Stimulated activated memory B cell treated with anti-CD40 and anti-IgM and Interleukin-4, amounts not matched to agents 10 μg/mL and 1 μg/mL and 100 μg/mL, for 72 hours (primary cell): ENCODE measurements at regions not wholly inside any gene's neighbourhood (a gene's known extent, or its start where the extent isn't known, plus 50 kb on each side); places are given as distances from the start of the nearest gene placed in this dataset.

Source experiments
- ATAC-seq: fragments of 150-1000 bp; cut with Tn5 transposase; 2 replicates; pipeline ENCODE4 v1.10.0; 2021
- H3K27ac Mint-ChIP-seq: one replicate; pipeline ENCODE4 v1.8.0; 2022; ENCODE audit warnings: mild to moderate bottlenecking, mixed read lengths
- H3K27me3 Mint-ChIP-seq: one replicate; pipeline ENCODE4 v1.8.0; 2022; ENCODE audit warnings: mixed read lengths
- H3K36me3 Mint-ChIP-seq: one replicate; pipeline ENCODE4 v1.8.0; 2022; ENCODE audit warnings: mixed read lengths
- H3K4me1 Mint-ChIP-seq: one replicate; pipeline ENCODE4 v1.8.0; 2022; ENCODE audit warnings: mixed read lengths
- H3K4me3 Mint-ChIP-seq: one replicate; pipeline ENCODE4 v1.8.0; 2022; ENCODE audit warnings: mild to moderate bottlenecking, moderate library complexity, mixed read lengths
- H3K9me3 Mint-ChIP-seq: one replicate; pipeline ENCODE4 v1.8.0; 2022; ENCODE audit warnings: mixed read lengths

DNA sequence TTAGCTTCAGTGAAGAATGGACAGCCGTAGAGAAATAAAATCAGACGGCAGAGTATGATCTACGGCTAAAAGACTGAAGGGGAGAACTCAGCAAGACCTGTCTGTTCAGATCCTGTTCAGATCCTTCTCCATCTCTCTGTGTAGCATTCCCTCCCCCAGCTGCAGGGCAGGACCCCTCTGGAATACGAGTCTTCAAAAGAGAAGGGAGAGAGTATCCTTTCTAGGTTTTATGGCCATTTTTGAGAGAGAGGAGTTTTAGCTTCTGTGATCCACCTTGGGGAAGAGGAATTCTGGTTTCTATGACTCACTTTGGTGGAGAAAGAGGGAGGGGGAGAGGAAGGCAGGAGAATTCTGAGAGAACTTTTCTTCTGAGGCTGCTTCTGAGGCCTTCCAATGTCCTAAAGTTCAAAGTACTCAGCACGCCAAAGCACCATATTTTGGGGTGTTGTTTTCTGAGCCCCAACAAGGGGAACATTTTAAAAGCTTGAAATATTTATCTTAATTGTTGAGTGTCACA, 194.4 kb upstream of the TLE4 start:
- Mint-ChIP-seq H3K9me3 (peaks cover 11% of the 10 kb centered on the region), H3K27me3 (peaks cover 7% of the 10 kb centered on the region), H3K27ac (no peak overlapping the region), H3K36me3 (no peaks in the 10 kb centered on the region), H3K4me3 (no peak overlapping the region), H3K4me1 (peaks cover 2% of the 10 kb centered on the region)
- no peak for ATAC-seq

DNA sequence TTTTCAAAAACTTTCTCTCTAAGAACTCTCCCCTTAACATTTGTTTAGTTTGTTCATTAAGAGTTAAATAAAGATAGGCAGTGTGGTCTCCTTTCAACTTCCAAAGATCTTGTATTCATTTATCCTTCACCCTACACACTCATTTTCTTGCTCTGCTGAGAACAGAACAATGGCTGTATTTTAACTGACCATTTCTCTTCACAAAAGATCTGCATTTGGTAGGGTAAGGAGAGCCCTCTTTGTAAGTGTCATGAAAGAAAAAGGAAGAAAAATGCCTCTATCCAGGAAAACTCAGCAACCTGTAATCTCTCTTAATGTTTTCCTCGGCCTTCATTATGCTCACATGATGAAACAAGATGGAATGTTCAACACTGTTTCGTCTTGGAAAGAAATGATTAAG, 193.7 kb upstream of the TLE4 start:
- ATAC-seq, result no peak
- Mint-ChIP-seq H3K4me1 (peaks cover 5% of the 10 kb centered on the region), H3K27ac (no peak overlapping the region), H3K9me3 (peaks cover 11% of the 10 kb centered on the region), H3K4me3 (no peak overlapping the region), H3K36me3 (no peaks in the 10 kb centered on the region), H3K27me3 (peaks cover 7% of the 10 kb centered on the region)

DNA sequence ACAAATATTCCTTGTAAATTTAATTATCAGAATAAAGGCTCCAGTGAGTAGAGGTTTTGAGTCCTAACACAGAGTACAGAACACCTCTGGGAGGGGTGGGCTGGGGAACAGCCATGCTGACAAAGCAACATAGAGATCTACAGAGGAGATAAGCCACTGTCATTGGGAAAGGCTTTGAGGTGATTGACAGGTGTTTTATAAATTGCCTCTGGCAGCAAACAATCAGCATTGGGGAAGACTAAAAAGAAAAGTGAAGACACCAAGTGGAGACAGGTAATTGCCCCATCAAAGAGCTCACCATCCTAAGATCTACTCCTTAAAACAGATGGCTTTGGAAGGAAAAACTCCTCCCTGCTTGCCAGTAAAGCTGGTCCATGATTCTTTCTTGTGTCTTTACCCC, 189.7 kb upstream of the TLE4 start:
- Mint-ChIP-seq H3K9me3 (peaks cover 18% of the 10 kb centered on the region), H3K27me3 (no peaks in the 10 kb centered on the region), H3K4me1 (peaks cover 11% of the 10 kb centered on the region), H3K4me3 (no peak overlapping the region), H3K36me3 (no peaks in the 10 kb centered on the region), H3K27ac (no peak overlapping the region)
- ATAC-seq, result no peak

DNA sequence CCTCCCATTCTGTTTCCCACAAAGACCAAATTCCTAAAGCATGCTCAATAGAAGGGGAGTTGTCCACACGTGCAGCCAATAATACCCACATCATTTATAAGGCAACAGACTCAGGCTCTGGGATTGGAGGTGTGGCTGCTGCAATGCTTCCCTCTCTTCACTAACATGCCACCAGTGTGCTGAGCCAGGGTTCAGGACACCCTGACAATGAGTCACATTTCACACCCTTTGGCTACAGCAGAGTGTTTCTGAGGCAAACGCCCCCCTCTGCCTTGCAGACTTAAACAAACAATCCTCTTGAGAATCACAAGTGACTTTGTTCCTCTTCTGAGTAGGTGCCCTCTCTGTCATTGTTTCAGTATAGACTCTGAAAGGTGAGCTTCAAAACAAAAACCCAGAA, 189.3 kb upstream of the TLE4 start:
- no peaks in the 10 kb centered on the region for H3K36me3 Mint-ChIP-seq
- no peaks in the 10 kb centered on the region for H3K27me3 Mint-ChIP-seq
- peak; percentile 43 for ATAC-seq
- H3K4me1 Mint-ChIP-seq, result peaks cover 11% of the 10 kb centered on the region
- H3K27ac Mint-ChIP-seq, result no peak overlapping the region
- peaks cover 18% of the 10 kb centered on the region for H3K9me3 Mint-ChIP-seq
- no peak overlapping the region for H3K4me3 Mint-ChIP-seq

DNA sequence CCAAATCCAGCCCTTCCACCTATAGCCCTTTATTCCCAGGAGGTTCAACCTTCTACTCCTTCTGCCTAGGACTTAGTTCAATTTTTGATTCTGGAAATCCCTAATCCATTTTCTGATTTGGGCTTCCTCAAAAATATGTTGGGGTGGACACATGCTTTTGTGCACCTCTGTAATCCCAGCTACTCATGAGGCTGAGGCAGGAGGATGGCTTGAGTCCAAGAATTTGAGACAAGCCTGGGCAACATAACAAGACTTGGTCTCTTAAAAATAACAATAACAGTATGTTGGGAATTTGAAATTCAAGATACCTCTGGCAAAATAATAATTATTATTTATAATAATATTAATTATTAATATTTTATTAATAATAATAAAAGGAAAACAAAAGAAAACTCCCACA, 188.7 kb upstream of the TLE4 start:
- ATAC-seq, result no peak
- Mint-ChIP-seq H3K27ac (no peak overlapping the region), H3K9me3 (peaks cover 18% of the 10 kb centered on the region), H3K27me3 (no peaks in the 10 kb centered on the region), H3K4me3 (no peak overlapping the region), H3K36me3 (no peaks in the 10 kb centered on the region), H3K4me1 (peaks cover 11% of the 10 kb centered on the region)

DNA sequence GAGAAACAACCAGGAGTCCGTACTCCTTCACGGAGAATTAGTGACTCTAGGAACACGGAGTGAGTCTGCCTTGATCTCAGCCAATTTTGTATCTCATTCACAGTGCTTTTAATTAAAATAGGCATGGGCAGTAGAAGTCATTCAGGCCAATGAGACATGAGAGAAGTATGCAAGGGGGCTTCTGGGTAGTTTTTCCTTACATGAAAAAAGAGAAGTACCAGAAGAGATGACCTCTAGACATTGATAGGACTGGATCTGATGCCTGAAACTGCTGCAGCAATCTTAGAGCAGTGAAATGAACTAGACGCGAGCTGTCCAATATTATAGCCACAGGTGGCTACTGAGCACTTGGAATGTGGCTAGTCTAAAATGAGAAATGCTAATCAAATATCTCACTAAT, 187.7 kb upstream of the TLE4 start:
- no peak for ATAC-seq
- Mint-ChIP-seq H3K27ac (no peak overlapping the region), H3K4me3 (no peak overlapping the region), H3K4me1 (peaks cover 11% of the 10 kb centered on the region), H3K27me3 (no peaks in the 10 kb centered on the region), H3K9me3 (peaks cover 16% of the 10 kb centered on the region), H3K36me3 (no peaks in the 10 kb centered on the region)

DNA sequence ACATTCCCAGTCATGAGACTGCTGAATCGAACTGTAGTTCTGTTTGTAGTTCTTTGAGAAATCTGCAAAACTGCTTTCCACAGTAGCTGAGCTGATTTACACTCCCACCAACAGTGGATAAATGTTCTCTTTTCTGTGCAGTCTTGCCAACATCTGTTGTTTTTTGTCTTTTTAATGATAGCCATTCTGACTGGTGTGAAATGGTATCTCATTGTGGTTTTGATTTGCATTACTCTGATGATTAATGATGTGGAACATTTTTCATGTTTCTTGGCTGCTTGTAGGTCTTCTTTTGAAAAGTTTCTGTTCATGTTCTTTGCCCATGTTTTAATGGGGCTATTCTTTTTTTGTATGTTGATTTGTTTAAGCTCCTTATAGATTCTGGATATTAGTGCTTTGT, 187.3 kb upstream of the TLE4 start:
- Mint-ChIP-seq H3K9me3 (peaks cover 14% of the 10 kb centered on the region), H3K27ac (no peak overlapping the region), H3K4me3 (no peak overlapping the region), H3K27me3 (no peaks in the 10 kb centered on the region), H3K4me1 (peaks cover 11% of the 10 kb centered on the region), H3K36me3 (no peaks in the 10 kb centered on the region)
- no peak for ATAC-seq

DNA sequence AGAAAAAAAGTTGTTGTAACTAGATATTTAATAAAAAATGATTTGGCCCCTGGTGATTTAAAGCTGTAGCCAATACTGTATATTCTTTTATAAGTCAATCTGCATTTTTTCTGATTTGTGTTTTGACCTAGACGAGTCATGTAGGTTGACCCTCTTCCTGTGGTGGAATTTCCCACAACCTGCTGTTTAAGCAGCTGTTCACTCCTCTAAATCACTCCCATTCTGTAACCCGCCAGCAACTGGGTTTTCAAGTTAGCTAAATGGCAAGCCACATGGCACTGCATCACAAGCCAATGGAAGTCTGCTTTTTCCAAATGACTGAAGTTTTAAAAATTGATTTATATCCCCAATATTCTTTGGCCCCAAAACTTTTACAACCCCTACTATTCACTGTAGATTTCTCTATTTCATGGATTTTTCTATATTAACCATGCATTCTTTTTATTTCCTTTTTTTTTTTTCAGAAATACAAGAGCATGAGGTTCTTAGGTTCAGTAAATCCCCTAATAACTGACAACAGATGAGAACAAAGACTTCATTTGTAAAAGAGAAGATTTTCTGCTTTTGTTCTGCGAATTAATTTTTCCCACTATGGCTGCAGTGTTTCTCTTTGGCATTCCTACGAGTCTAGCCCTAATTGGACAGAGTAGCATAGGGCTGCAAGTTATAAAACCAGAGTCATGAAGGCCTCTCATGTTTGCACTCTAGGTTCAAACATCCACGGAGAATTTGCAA, 184.5 kb upstream of the TLE4 start:
- no peaks in the 10 kb centered on the region for H3K36me3 Mint-ChIP-seq
- H3K27me3 Mint-ChIP-seq, result no peaks in the 10 kb centered on the region
- ATAC-seq, result no peak
- no peak overlapping the region for H3K27ac Mint-ChIP-seq
- H3K4me3 Mint-ChIP-seq, result no peak overlapping the region
- H3K9me3 Mint-ChIP-seq, result peaks cover 10% of the 10 kb centered on the region
- H3K4me1 Mint-ChIP-seq, result peaks cover 10% of the 10 kb centered on the region

DNA sequence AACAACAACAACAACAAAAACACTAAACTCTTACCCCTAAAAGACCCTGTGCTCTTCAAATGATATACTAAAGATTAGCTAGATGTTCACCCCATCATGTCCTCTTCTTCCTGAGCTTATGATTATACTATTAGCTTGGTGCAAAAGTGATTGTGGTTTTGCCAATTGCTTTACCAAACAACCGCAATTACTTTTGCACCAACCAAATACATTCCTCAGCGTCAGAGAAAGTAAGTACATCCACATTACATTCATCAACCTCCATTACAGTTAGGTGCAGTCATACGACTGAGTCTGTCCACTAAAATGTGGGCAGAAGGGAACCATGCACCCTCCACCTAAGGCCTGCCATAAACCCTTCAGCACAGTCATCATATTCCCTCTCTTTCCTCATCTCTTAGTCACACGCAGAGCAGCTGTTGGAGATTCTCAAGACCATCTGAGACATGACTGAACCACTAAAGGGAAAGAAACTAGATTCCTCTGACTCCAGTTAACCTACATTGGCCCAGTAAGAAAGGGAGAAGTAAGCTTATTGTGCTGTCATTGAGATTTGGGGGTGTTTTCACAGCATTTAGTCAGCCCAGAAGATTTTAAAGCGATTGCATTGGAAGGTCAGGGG, 181.6 kb upstream of the TLE4 start:
- Mint-ChIP-seq H3K36me3 (no peaks in the 10 kb centered on the region), H3K27me3 (no peaks in the 10 kb centered on the region), H3K4me3 (no peak overlapping the region), H3K4me1 (no peaks in the 10 kb centered on the region), H3K9me3 (peaks cover 1% of the 10 kb centered on the region), H3K27ac (no peak overlapping the region)
- ATAC-seq, result no peak

DNA sequence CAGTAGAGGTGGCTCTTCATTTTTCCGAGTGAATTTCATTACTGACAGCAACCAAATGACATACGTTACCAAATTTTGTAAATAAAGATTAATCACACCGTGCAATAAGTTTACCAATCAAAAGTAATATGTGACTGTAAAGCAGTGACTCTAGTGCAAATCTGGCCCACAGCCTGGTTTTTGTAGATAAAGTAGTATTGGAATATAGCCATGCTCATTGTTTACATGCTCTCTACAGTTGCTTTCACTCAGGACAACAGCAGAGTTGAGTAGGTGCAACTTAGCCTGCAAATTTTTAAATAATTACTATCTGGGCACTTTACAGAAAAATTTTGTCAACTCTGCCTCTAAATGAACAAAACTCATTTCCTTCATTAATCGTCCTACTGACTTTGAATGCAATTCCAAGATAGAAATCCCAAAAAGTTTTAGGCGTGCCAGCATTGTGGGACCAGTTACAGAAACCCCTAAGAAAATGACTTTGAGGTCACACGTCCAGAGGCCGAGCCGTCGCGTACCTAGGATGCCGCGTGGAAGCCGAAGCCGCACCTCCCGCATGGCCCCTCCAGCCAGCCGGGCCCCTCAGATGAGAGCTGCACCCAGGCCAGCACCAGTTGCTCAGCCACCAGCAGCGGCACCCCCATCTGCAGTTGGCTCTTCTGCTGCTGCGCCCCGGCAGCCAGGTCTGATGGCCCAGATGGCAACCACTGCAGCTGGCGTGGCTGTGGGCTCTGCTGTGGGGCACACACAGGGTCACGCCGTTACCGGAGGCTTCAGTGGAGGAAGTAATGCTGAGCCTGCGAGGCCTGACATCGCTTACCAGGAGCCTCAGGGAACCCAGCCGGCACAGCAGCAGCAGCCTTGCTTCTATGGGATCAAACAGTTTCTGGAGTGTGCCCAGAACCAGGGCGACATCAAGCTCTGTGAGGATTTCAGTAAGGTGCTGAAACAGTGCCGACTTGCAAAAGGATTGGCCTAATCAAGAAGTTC, 180.7 kb upstream of the TLE4 start:
- H3K9me3 Mint-ChIP-seq, result no peaks in the 10 kb centered on the region
- ATAC-seq, result no peak
- H3K4me1 Mint-ChIP-seq, result no peaks in the 10 kb centered on the region
- H3K27me3 Mint-ChIP-seq, result no peaks in the 10 kb centered on the region
- H3K27ac Mint-ChIP-seq, result no peak overlapping the region
- H3K36me3 Mint-ChIP-seq, result no peaks in the 10 kb centered on the region
- H3K4me3 Mint-ChIP-seq, result no peak overlapping the region

DNA sequence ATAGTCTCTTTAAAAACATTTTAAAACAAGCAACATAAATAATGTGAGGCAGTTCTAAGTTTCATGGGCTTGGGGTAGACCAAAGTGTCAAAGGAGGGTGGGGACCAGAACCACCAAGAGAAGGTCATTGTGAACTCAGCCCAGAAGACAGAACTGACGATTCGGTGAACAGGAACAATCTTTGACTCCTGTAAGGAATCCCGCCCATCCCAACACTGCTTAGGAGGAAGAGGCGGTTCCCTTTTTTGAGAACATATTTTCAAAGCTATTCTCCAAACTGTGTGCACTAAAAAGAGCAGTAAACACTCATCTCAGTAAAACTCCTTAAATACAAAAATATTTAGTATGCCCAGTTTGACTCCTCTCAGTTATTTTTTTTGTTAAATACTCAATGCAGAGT, 176.5 kb upstream of the TLE4 start:
- no peaks in the 10 kb centered on the region for H3K27me3 Mint-ChIP-seq
- no peak for ATAC-seq
- H3K27ac Mint-ChIP-seq, result no peak overlapping the region
- no peaks in the 10 kb centered on the region for H3K4me1 Mint-ChIP-seq
- no peaks in the 10 kb centered on the region for H3K36me3 Mint-ChIP-seq
- H3K9me3 Mint-ChIP-seq, result no peaks in the 10 kb centered on the region
- H3K4me3 Mint-ChIP-seq, result no peak overlapping the region

DNA sequence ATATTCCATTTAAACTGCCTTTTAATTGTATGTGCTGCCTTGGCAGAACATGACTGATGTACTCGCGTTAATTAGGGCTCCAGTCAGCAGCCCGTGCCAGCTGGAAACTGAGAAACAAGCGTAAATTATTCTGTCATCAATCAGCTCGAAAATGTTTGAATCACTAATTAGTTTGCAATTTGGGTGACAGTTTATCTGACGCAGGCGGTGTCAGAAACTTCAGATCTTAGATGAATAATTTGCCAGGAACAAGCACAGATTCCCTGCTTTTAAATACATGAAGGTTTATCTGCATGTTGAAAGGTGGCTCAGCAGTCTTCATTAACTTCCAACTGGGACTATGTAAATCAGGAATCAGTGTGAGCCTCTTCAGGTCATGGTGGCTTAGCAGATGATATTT, 176.0 kb upstream of the TLE4 start:
- no peak overlapping the region for H3K27ac Mint-ChIP-seq
- ATAC-seq, result no peak
- no peak overlapping the region for H3K4me3 Mint-ChIP-seq
- H3K36me3 Mint-ChIP-seq, result no peaks in the 10 kb centered on the region
- H3K9me3 Mint-ChIP-seq, result no peaks in the 10 kb centered on the region
- H3K27me3 Mint-ChIP-seq, result no peaks in the 10 kb centered on the region
- H3K4me1 Mint-ChIP-seq, result no peaks in the 10 kb centered on the region

DNA sequence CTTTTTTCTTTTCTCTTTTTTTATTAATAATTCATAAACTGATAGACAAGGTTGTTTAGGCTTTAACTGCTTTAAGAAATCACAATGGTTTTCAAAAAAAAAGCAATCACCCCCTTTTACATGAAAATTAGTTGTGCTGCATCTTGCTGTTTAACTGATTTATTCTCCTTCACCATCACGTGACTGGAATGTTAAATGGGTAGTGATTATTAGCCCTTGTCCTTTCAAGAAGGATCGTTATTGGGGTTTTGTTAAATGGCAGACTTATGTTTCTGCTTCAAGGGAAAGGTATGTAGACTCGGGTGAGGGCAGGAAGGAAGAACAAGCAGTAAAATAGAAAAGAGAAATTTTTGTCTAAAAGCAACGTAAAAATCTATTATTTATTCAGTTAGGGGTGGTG, 175.6 kb upstream of the TLE4 start:
- no peaks in the 10 kb centered on the region for H3K4me1 Mint-ChIP-seq
- no peak overlapping the region for H3K27ac Mint-ChIP-seq
- ATAC-seq, result no peak
- no peak overlapping the region for H3K4me3 Mint-ChIP-seq
- H3K36me3 Mint-ChIP-seq, result no peaks in the 10 kb centered on the region
- no peaks in the 10 kb centered on the region for H3K9me3 Mint-ChIP-seq
- H3K27me3 Mint-ChIP-seq, result no peaks in the 10 kb centered on the region

DNA sequence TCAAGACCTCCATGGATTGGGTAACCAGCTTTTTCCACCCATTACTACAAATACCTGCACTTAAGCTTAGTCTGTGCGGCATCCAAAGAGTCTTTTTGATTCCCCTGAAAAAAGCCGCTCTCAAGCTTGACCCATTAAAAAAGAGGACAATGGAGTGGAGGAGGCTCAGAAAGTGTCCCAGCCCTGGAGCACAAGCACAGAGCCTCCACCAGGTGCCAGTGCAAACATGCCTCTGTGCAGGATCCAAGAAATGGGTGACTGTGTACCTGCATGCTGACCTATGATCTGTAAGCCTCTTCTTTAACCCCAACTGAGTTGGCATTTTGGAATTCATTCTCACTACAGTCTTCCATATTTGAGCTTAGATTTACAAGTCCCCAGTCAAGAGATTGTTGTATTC, 168.3 kb upstream of the TLE4 start:
- Mint-ChIP-seq H3K4me1 (no peaks in the 10 kb centered on the region), H3K27me3 (no peaks in the 10 kb centered on the region), H3K27ac (no peak overlapping the region), H3K4me3 (no peak overlapping the region), H3K9me3 (no peaks in the 10 kb centered on the region), H3K36me3 (no peaks in the 10 kb centered on the region)
- ATAC-seq, result no peak

DNA sequence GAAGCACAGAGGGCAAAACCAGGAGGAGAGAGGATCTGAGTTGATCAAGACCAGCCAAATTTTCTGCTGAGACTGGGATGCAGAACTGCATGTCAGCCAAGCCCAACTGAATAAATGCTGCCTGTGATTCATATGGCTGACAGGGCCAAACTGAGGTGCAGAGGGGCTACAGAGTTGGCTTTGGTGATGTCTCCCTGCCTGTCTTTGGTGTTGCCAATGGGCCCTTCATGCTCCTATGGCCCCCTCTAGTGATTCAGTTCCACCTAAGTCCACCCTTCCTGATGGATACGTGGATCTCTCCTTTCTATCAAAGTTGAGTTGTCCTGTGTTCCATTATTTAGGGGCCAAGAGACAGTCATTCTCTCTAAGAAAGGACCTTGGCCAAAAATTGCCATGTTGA, 163.6 kb upstream of the TLE4 start:
- H3K27ac Mint-ChIP-seq, result no peak overlapping the region
- no peak for ATAC-seq
- no peak overlapping the region for H3K4me3 Mint-ChIP-seq
- no peaks in the 10 kb centered on the region for H3K36me3 Mint-ChIP-seq
- no peaks in the 10 kb centered on the region for H3K9me3 Mint-ChIP-seq
- no peaks in the 10 kb centered on the region for H3K4me1 Mint-ChIP-seq
- no peaks in the 10 kb centered on the region for H3K27me3 Mint-ChIP-seq
